ENCODE measurements at regions not wholly inside any gene's neighbourhood (a gene's known extent, or its start where the extent isn't known, plus 50 kb on each side); places are given as distances from the start of the nearest gene placed in this dataset.

GRCh38 chr17:77829843-77830799, 128.4 kb upstream of the TNRC6C start:
- Histone ChIP-seq H3K18ac (ENCODE audit: extremely low read depth, low read length) (peak overlapping the region; percentile 36; the same call in 1 of the 2 replicates), H3K4me1 (replicated peaks in 1 of 4; ENCODE audit: control insufficient read depth in 3 of 4, insufficient read depth in 4 of 4, low read length in 3 of 4) (peaks cover 0 to 40% (median 22%) of the 10 kb centered on the region in 4 experiments; a peak in 6 of 7 replicates), H2BK15ac (ENCODE audit: low read length) (peak overlapping the region; percentile 36; the same call in 1 of the 2 replicates), H3K9me3 (ENCODE audit: insufficient read depth in 2 of 2, low read depth in 1 of 2, low read length in 1 of 2) (no peaks in the 10 kb centered on the region), H2BK5ac (ENCODE audit: low read depth, low read length) (peak overlapping the region; percentile 6; the same call in 1 of the 2 replicates), H4K20me1 (replicated peaks in 1 of 2; ENCODE audit: control insufficient read depth in 1 of 2, insufficient read depth in 2 of 2, low read length in 2 of 2) (no peaks in the 10 kb centered on the region), H3K36me3 (ENCODE audit: control insufficient read depth in 2 of 4, insufficient read depth in 4 of 4, low read length in 3 of 4) (no peaks in the 10 kb centered on the region), H3K4me2 (ENCODE audit: insufficient read depth in 1 of 2, low read depth in 2 of 2, low read length in 2 of 2) (no peak overlapping the region), H3K56ac (replicated peaks; ENCODE audit: insufficient read length, low read depth, low read length) (no peak overlapping the region), H3K14ac (ENCODE audit: insufficient read length) (no peak overlapping the region), H2BK120ac (replicated peaks; ENCODE audit: low read depth, low read length) (no peak overlapping the region), H4K91ac (replicated peaks; ENCODE audit: insufficient read length, low read length) (no peak overlapping the region), H3K4me3 (ENCODE audit: extremely low read depth in 1 of 4, insufficient read depth in 2 of 4, low read depth in 3 of 4, low read length in 4 of 4) (no peak overlapping the region), H3K9ac (replicated peaks in 1 of 4; ENCODE audit: extremely low read depth in 1 of 4, low read depth in 3 of 4, low read length in 3 of 4) (no peak overlapping the region), H4K8ac (ENCODE audit: extremely low read depth, insufficient read depth, low read length) (no peak overlapping the region; the same call in 1 of the 2 replicates), H3K23me2 (ENCODE audit: low read depth, low read length) (no peaks in the 10 kb centered on the region; the same call in 1 of the 2 replicates), H2AK5ac (ENCODE audit: low read depth, low read length) (peak overlapping the region; percentile 65; the same call in 1 of the 2 replicates), H3K27me3 (replicated peaks in 1 of 4; ENCODE audit: control insufficient read depth in 3 of 4, extremely low read depth in 1 of 4, insufficient read depth in 3 of 4, low read length in 3 of 4) (no peaks in the 10 kb centered on the region; a peak in 1 of 7 replicates), H3K4ac (replicated peaks; ENCODE audit: insufficient read length, low read depth, low read length) (no peak overlapping the region), H3K79me1 (ENCODE audit: low read depth, low read length) (no peaks in the 10 kb centered on the region), H3K79me2 (ENCODE audit: control insufficient read depth in 1 of 2, insufficient read depth in 2 of 2, low read length in 2 of 2) (no peaks in the 10 kb centered on the region), H4K5ac (ENCODE audit: insufficient read length, low read depth, low read length) (no peak overlapping the region), H3K27ac (ENCODE audit: low read depth, low read length) (no peak overlapping the region), H2BK20ac (ENCODE audit: low read length) (peak overlapping the region; percentile 68; the same call in 1 of the 2 replicates), H3K23ac (ENCODE audit: insufficient read length) (no peak overlapping the region), H2BK12ac (ENCODE audit: low read depth, low read length) (peak overlapping the region; percentile 69; the same call in 1 of the 2 replicates), H2AFZ (ENCODE audit: low read length) (no peak overlapping the region)
- DNase-seq (ENCODE audit: low read depth in 1 of 2, low spot score in 2 of 2): no peak
- TF ChIP-seq CEBPB (IDR thresholded peaks at IDR 0.05; ENCODE audit: low read depth, low read length): no peak
- no peak for TF ChIP-seq SIRT6 (IDR thresholded peaks at IDR 0.05; ENCODE audit: low read length)
- no peak for TF ChIP-seq BCL11A (IDR thresholded peaks at IDR 0.05; ENCODE audit: low read depth in 2 of 2, low read length in 2 of 2)
- TF ChIP-seq, protein P1, sequence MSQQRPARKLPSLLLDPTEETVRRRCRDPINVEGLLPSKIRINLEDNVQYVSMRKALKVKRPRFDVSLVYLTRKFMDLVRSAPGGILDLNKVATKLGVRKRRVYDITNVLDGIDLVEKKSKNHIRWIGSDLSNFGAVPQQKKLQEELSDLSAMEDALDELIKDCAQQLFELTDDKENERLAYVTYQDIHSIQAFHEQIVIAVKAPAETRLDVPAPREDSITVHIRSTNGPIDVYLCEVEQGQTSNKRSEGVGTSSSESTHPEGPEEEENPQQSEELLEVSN (IDR thresholded peaks at IDR 0.05): peak; percentile 37; the same call in 1 of the 2 replicates
- no peak for TF ChIP-seq JUND (IDR thresholded peaks at IDR 0.05; ENCODE audit: low read length)
- TF ChIP-seq CREB1 (IDR thresholded peaks at IDR 0.05): no peak
- POLR2A ChIA-PET (ENCODE audit: partially characterized antibody): interaction anchor here (0.7 to 0.9 kb wide), 2 partner anchors 9 to 128 kb away, joined by 3 to 4 read pairs; partner anchors contain the start of gene TNRC6C
- CTCF ChIA-PET (ENCODE audit: partially characterized antibody): interaction anchor here (0.7 to 1.2 kb wide), 7 partner anchors 10 to 196 kb away, joined by 3 to 7 read pairs (median 3); no protein-coding TSS in a partner anchor
- whole genome bisulfite sequencing, 2 experiments (ENCODE audit: extremely low coverage in 1 of 2, insufficient coverage in 1 of 2, insufficient read length in 1 of 2, insufficient replicate concordance in 2 of 2, low coverage in 1 of 2, low lambda C conversion rate in 2 of 2, missing lambda C conversion rate in 1 of 2): 80% methylated on average over 9 of the region's 16 CpGs; no CpG with 5 or more reads in 1 of the 2 experiments
- FAIRE-seq: no peak
